Stimulated activated CD8-positive, alpha-beta memory T cell treated with anti-CD3 and anti-CD28 coated beads, Interleukin-4, amount 100 ng/mL, for 48 hours (primary cell): ENCODE measurements at regions not wholly inside any gene's neighbourhood (a gene's known extent, or its start where the extent isn't known, plus 50 kb on each side); places are given as distances from the start of the nearest gene placed in this dataset.
"Not testable (repeated sequence)": the region's sequence is repeated elsewhere in the genome, so short reads cannot be mapped to it uniquely, and the experiment has no call there.

Experiments used
- DNase-seq: peaks from one replicate; pipeline ENCODE4 v3.0.0-alpha.2; 2020

- DNase-seq = no peak
Observed at GRCh38 chr6:87755708-87756671, 54.0 kb upstream of the AKIRIN2 start.

GRCh38 chr6:87754828-87755227 is 52.8 kb upstream of the AKIRIN2 start:
- DNase-seq = no peak

GRCh38 chr6:87753131-87753685 is 51.2 kb upstream of the AKIRIN2 start:
- no peak for DNase-seq

DNA sequence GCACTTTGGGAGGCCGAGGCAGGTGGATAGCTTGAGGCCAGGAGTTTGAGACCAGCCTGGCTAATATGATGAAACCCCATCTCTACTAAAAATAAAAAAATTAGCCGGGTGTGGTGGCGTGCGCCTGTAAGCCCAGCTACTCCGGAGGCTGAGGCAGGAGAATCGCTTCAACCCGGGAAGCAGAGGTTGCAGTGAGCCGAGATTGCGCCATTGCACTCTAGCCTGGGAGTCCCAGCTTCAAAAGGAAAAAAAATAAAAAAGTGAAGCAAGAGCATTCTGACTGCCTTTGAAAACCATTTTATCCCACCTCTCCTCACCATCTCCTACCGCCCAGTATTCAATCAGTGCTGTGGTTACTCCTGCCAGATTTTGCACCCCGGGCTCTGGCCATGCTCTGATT is 50.5 kb upstream of the AKIRIN2 start:
- DNase-seq = not testable (repeated sequence)
